DLD1 (cell line): ENCODE measurements at regions not wholly inside any gene's neighbourhood (a gene's known extent, or its start where the extent isn't known, plus 50 kb on each side); places are given as distances from the start of the nearest gene placed in this dataset.

Experiments
- in situ Hi-C: cut with HindIII; loops from 2 replicates; pipeline ENCODE4 v1.10.0; 2017; ENCODE audit warnings: low sequenced_read_pairs

DNA sequence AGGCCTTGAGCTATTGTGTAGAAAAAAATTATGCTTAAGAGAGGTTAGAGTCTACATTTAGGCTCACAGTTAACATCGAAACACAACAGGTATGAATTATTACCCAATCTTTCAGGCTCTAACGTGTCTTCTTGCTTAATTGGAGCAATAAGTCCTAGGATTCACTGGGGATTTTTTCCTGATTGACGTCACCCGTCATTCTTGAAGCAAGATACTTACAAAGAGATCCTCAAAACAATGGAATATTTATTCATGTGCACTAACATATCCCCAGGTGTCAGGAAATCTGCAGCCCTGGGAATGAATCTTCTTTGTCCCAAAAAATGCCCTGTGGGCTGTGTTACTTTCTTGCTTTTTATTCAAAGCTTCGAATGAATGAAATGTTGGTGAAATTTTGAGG lies 413.5 kb downstream of the NFIB start:
- in situ Hi-C loops: no loop called here

- in situ Hi-C loops: no loop called here
Measured at GRCh38 chr9:13899924-13900323, 414.0 kb downstream of the NFIB start.

DNA sequence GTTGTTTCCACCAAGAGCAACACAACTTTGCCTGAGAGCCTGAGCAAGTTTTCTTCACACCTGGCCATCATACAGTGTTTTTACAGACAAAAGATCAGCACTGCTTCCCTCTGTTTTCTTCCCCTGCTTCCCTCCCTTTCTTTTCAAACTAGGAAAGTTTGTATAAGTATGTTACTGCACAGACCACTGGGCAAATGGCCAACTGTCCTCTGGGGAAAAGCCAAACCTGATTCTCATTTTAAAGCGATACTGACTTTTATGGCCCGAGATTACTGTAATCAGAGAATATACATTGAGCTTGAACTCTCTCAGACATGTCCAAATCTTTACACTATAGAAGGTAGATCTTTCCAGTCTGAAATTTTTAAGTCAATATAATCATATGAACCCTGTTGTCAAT lies 415.0 kb downstream of the NFIB start:
- in situ Hi-C loops: no loop called here

GRCh38 chr9:13896922-13897835 lies 416.8 kb downstream of the NFIB start:
- in situ Hi-C loops: no loop called here

- in situ Hi-C loops: no loop called here
Measured at GRCh38 chr9:13896047-13896446, 417.9 kb downstream of the NFIB start.

- in situ Hi-C loops: no loop called here
Measured at GRCh38 chr9:13885258-13885657, 428.7 kb downstream of the NFIB start.

GRCh38 chr9:13879981-13880380 lies 434.0 kb downstream of the NFIB start:
- in situ Hi-C loops: no loop called here

GRCh38 chr9:13879011-13879410 lies 434.9 kb downstream of the NFIB start:
- in situ Hi-C loops: no loop called here

GRCh38 chr9:13878241-13878711 lies 435.7 kb downstream of the NFIB start:
- in situ Hi-C loops: no loop called here

GRCh38 chr9:13876741-13877140 lies 437.2 kb downstream of the NFIB start:
- in situ Hi-C loops: no loop called here

- in situ Hi-C loops: no loop called here
Measured at GRCh38 chr9:13873203-13873602, 440.7 kb downstream of the NFIB start.

DNA sequence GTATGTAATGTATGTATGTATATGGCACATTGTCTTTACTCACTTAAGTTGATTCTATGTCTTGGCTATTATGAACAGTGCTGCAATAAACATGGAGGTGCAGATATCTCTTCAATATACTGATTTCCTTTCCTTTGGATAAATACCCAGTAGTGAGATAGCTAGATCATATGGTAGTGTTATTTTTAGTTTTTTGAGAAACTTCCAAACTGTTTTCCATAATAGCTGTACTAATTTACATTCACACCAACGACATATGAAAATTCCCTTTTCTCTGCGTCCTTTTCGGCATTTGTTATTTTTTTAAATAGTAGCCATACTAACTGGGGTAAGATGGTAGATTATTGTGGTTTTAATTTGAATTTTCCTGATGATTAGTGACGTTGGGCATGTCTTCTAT lies 445.6 kb downstream of the NFIB start:
- in situ Hi-C loops: no loop called here

DNA sequence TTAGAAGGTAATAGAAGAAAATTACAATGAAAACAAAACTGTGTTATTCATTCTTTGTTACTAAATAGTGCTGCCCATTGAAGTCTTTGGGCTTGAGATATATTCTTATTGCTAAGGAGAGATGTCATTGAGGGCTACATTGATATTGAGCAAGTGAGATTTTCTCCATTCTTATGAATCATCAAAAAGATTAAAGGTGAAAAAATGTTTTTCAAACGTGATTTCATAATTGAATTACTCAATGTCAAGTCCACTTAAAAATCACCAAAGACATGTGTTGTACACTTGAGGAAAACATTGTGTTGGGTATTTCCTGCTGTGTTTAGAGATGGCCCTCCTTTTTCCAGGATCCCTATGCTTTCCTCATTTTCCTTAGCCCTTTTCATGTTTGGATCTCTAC lies 448.1 kb downstream of the NFIB start:
- in situ Hi-C loops: no loop called here

GRCh38 chr9:13863112-13863511 lies 450.8 kb downstream of the NFIB start:
- in situ Hi-C loops: no loop called here

DNA sequence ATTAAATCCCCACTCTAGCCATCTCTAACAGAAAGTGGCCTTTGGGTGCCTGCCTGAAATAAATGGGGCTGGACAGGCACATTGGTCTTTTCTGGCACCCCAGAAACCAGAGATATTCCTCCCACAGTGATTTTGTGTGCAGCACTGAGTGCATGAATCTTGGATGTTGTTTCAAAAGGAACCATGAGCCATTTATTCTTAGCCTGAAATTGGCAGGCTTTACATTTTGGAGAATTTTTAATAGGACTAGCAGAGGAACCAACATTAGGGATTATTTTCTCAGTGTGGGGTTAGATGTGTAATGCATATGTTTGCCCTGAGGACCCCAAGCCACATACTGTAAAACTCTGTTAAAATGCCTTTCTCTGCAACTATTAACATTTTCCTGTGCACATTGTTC lies 451.3 kb downstream of the NFIB start:
- in situ Hi-C loops: no loop called here

DNA sequence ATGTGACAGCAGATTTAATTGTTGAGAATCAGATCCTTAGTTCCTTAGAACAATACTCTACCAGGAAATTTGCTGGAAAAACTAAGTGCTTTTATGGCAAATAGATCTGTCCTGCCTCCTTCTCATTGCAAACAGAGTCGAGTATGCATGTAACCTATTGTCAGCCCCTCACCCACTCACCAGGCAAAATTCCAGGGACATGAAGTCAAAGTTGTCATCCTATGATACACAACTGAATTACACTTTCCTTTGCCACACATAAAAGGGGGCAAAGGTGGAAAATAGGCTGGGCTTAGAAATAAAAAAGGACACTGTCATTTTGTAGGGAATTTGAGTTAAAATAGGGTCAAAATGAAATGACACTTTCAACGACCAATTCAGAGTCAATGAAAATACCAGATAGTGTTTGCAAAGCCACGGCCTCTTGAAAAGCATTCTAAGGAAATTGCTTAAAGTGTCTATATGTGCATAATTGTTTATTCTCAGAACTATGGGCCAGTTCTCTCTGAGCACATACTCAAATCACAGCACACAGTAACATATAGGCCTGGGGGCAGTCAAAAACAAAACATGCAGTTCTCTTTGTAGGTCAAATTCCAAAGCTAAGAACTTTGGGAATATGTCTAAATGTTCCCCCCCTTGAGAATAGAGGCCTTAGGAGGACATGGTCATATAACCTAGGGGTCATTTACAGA lies 452.8 kb downstream of the NFIB start:
- in situ Hi-C loops: no loop called here

- in situ Hi-C loops: no loop called here
Measured at GRCh38 chr9:13860019-13860418, 453.9 kb downstream of the NFIB start.

- in situ Hi-C loops: no loop called here
Measured at GRCh38 chr9:13857521-13857920, 456.4 kb downstream of the NFIB start.

DNA sequence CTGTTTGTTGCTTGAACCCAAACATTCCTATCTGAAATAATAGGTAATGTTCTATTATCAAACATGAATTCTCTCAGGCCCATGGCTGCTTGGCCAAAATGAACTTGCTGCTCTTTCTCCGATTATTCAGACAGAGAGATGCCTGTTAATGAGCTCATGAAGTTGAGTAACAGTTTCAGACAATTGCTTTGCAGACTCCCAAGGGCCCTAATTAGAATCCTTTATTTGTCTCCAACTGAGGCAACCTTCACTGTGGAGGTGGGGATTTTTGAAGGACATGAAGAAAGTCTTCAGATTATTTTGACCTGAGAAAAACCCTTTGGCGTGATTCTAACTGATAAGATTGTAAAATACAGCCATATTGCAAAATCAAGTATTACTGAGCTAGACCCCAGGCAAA lies 466.7 kb downstream of the NFIB start:
- in situ Hi-C loops: no loop called here

DNA sequence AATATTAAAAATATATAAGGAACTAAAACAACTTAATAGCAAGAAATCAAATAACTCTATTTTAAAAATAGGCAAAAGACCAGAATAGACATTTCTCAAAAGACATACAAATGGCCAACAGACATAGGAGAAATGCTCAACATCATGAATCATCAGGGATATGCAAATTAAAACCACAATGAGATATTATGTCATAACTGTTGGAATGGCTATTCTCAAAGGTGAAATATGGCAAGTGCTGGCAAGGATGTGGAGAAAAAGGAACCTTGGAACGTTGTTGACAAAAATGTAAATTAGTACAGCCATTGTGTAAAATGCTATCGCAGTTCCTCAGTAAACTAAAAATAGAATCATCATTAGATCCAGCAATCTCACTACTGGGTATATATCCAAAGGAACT lies 468.5 kb downstream of the NFIB start:
- in situ Hi-C loops: no loop called here

- in situ Hi-C loops: no loop called here
Measured at GRCh38 chr9:13841746-13842462, 472.0 kb downstream of the NFIB start.

GRCh38 chr9:13832446-13832845 lies 481.5 kb downstream of the NFIB start:
- in situ Hi-C loops: no loop called here
